HG03575 (cell line): ENCODE measurements at regions not wholly inside any gene's neighbourhood (a gene's known extent, or its start where the extent isn't known, plus 50 kb on each side); places are given as distances from the start of the nearest gene placed in this dataset.
"Not testable (repeated sequence)": the region's sequence is repeated elsewhere in the genome, so short reads cannot be mapped to it uniquely, and the experiment has no call there.

ENCODE experiments used
- ATAC-seq: cut with Tn5 transposase; IDR thresholded peaks from one replicate; pipeline ENCODE4 v1.9.1; 2021; ENCODE audit not compliant: unreplicated experiment, insufficient number of reproducible peaks, low FRiP score; ENCODE audit errors: extremely low read depth

DNA sequence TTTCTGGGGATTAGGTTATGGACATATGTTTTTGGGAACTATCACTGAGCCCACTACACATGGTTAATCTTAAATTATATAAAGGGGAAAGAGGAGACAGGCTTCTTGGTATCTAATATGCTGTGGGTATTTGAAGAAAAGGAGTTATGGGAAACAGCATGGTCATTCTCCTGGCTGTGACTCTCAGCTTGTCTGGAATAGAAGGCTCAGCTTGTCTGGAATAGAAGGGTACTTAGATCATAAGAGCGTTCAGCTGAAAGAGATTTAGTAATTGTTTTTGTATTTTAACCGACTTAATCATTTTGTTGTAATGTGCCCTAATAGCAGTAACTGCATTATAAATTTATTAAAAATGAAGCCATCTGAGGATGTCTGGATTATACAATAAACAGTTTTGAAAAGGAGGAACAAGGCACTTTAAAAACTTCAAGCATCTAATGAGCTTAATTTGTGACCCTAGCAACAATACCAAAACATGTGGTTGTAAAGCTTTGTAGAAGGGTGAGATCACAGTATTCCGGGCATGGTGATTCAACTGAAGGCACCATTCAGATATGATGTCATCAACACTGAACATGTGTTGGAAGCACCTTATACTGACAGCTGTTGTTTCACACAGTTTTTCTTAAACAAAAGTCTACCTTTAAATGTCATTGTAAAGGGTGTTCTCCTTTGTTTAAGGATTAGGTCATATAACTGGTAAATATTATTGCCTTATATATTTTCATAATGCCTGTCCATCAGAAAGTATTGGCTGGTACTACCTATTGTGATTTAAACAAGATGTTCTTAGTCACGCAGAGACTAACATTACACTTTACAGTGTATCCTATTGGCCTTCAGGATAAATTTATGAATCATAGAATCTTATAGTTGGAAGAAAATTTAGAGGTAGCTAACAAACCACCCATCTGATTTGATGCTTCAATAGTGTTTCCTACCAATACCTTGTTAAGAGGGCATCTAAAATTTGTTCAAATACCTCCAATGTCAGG, 2174.1 kb upstream of the WWC1 start:
- ATAC-seq: no peak

DNA sequence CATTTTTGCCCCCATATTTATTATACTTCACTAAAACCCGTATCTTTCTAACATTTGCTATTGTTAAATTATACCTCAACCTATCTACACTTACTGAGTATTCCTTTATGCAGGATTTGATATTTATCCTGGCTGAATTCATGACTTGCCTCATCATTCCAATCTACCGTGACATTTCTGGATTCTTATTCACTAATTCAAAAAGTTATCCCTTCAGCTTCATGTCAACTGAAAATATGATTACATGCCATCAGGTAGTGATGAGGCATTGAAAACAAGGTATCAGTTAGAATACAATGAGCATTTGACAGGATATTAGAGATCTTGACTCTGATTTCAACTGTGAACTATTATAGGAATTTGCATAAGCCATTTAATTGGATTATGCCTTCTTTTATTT, 2171.9 kb upstream of the WWC1 start:
- ATAC-seq: no peak

GRCh38 chr5:166123717-166124116, 2167.7 kb upstream of the WWC1 start:
- ATAC-seq: no peak

- ATAC-seq: no peak
These were observed 2163.5 kb upstream of the WWC1 start for GRCh38 chr5:166127766-166128570.

- ATAC-seq: not testable (repeated sequence)
These were observed 2146.3 kb upstream of the WWC1 start for GRCh38 chr5:166145107-166145506.

DNA sequence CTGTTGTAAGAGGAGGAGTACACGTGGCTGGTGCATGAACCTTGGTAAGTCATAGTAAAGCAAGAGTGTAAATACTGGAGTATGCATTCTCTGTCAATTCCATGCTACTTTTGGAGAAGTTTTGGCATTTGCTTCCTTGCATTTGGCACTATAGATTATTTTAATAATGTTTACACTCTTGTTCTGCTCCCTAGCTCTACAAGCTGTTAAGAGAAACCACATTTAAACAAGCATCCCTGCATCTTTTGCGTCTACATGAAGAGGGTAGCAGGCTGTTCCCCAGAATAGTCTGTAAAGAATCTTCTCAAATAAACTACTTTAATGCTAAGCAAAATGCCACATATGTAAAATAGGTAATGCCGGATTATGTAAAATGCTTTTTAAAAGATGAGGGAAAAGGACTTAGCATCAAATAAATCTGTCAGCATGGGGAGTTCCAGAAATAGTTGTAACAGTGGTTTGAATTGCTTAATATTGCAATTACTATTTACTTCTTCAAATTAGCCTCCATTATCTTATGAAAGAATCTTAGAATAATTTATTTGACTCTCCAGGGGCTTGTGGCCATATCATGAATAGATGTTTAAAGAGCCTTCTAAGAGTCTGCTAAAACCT, 2127.3 kb upstream of the WWC1 start:
- ATAC-seq: no peak

GRCh38 chr5:166165596-166165995, 2125.8 kb upstream of the WWC1 start:
- ATAC-seq: no peak

DNA sequence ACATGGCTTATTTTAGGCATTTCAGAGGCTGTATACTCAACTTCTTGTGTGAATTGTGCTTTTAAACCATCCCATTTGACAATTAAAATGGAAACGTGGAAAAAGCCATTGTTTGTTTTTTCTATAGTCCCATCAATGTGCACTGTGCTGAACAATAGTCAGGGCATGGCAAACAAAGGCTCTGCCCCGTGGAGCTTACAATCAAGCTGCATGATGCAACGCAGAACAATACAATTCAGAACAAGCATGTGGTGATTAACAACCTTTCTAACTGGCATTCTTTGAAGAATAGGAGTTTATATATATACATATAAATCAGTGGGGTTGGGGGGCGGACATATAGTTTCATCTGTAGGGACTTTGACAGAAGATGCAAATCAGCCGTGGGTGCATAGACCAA, 2125.4 kb upstream of the WWC1 start:
- no peak for ATAC-seq

GRCh38 chr5:166172597-166172996, 2118.8 kb upstream of the WWC1 start:
- no peak for ATAC-seq

DNA sequence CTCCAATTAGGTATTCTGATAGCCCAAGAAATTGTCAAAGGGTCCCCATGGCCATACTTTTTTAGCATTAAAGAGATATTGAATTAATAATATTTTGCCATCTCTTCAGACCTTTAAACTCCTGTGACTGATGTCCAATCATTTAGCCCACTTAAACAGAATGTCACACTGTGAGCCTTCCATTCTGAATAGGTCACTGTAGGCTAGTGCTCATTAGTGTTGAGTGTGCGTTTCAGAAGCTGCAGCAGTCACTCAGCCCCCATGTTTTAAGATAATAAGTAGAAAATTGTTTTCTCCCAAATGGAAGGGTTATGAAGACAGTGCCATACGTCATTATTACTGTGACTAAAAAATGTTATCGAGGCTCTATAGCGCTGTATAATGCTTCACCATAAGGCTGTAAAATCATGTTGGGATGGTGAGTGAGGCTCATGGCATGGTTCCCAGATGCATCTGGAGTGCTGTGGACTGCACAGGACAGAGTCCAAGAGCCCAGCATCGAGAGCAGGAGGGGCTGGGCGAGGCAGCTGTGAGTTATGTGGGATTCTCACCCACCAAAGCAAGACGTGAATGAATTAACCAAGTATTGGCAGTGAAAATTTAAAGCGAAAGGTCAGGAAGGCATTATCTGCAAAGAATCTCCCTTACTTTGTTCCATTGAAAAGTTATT, 2112.9 kb upstream of the WWC1 start:
- no peak for ATAC-seq

GRCh38 chr5:166185185-166185584, 2106.3 kb upstream of the WWC1 start:
- ATAC-seq: no peak

GRCh38 chr5:166188501-166189325, 2102.7 kb upstream of the WWC1 start:
- ATAC-seq: no peak

- no peak for ATAC-seq
These were observed 2098.7 kb upstream of the WWC1 start for GRCh38 chr5:166192696-166193095.

GRCh38 chr5:166195981-166196380, 2095.5 kb upstream of the WWC1 start:
- ATAC-seq: no peak

DNA sequence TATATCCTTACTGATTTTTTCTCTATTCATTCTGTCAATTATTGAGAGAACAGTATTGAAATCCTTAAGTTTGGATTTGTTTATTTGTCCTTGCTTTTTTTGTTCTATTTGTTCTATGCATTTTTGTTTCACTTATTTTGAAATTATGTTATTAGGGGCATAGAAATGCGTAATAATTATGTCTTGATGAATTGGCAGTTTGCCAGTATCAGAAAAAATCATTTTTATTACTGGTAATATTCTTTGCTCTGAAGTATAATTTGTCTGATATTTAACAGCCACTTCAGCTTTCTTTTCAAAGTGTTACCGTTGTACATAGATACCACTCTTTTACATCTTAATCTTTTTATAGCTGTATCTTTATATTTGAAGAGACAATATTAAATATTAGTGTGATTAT, 2090.9 kb upstream of the WWC1 start:
- no peak for ATAC-seq

GRCh38 chr5:166211640-166212039, 2079.8 kb upstream of the WWC1 start:
- ATAC-seq: no peak

GRCh38 chr5:166236327-166236726, 2055.1 kb upstream of the WWC1 start:
- no peak for ATAC-seq

GRCh38 chr5:166240705-166241104, 2050.7 kb upstream of the WWC1 start:
- no peak for ATAC-seq
